Gastrocnemius medialis (tissue), 4 donors: ENCODE measurements at regions not wholly inside any gene's neighbourhood (a gene's known extent, or its start where the extent isn't known, plus 50 kb on each side); places are given as distances from the start of the nearest gene placed in this dataset.
"Not testable (repeated sequence)": the region's sequence is repeated elsewhere in the genome, so short reads cannot be mapped to it uniquely, and the experiment has no call there.

ENCODE experiments used
- ATAC-seq, 2 donors: fragments of 150-250 bp; one replicate each; pipeline ENCODE4 v1.9.1; 2016
- DNase-seq, 2 donors: peaks; one replicate each; pipeline ENCODE4 v3.0.0-alpha.2; 2019
- H3K27ac ChIP-seq, 4 donors: fragments of 200-600 bp; sonication (generic); 1 replicate in 1 of 4; 2 replicates in 3 of 4; pipeline ENCODE4 v1.5.1; 2016 to 2018; ENCODE audit warnings: mild to moderate bottlenecking in 2 of 4, moderate library complexity in 1 of 4
- H3K27me3 ChIP-seq, 3 donors: fragments of 200-600 bp; sonication (generic) in 2 of 3; 1 replicate in 1 of 3; 2 replicates in 2 of 3; pipeline versions ENCODE4 v1.5.1 to v1.6.0; 2016 to 2019; ENCODE audit warnings: mild to moderate bottlenecking in 1 of 3, moderate library complexity in 1 of 3
- H3K36me3 ChIP-seq, 2 donors: fragments of 200-600 bp; sonication (generic) in 1 of 2; one replicate each; pipeline ENCODE4 v1.5.1; 2017 to 2018
- H3K4me1 ChIP-seq, 2 donors: fragments of 200-600 bp; sonication (generic) in 1 of 2; one replicate each; pipeline ENCODE4 v1.5.1; 2016 to 2017; ENCODE audit warnings: mild to moderate bottlenecking in 2 of 2
- H3K4me3 ChIP-seq, 4 donors: fragments of 200-600 bp; sonication (generic) in 3 of 4; 1 replicate in 1 of 4; 2 replicates in 3 of 4; pipeline ENCODE4 v1.5.1; 2016 to 2019; ENCODE audit warnings: mild to moderate bottlenecking in 2 of 4
- H3K9me3 ChIP-seq, 3 donors: fragments of 200-600 bp; sonication (generic) in 2 of 3; 1 replicate in 1 of 3; 2 replicates in 2 of 3; pipeline ENCODE4 v1.5.1; 2016 to 2019
- POLR2A ChIP-seq, 2 donors: fragments of 450-650 bp; IDR thresholded peaks; one replicate each; pipeline ENCODE4 v1.6.1; 2017; ENCODE audit warnings: antibody characterized with exemption in 2 of 2, mild to moderate bottlenecking in 2 of 2, moderate library complexity in 2 of 2
- in situ Hi-C, 4 donors: fragments of 200-750 bp; cut with MboI; loops; one replicate each; pipeline versions ENCODE4 v1.15.0 to v1.8.0; 2017; ENCODE audit warnings: low sequenced_read_pairs in 4 of 4
- intact Hi-C: fragments of 100-400 bp; cut with DNase I; formaldehyde crosslinking; loops from one replicate; pipeline ENCODE4 v1.15.1; 2023; ENCODE audit warnings: low total_unique reads
- TF ChIP-seq, protein P1 (sequence below), 5 experiments: fragments of 450-650 bp in 3 of 5; fragments of 200-600 bp in 2 of 5; sonication (generic) in 2 of 5; IDR thresholded peaks in 4 of 5; conservative IDR thresholded peaks in 1 of 5; 1 replicate in 4 of 5; 2 replicates in 1 of 5; pipeline ENCODE4 v1.5.1; 2016 to 2019; ENCODE audit warnings: antibody characterized with exemption in 5 of 5, mild to moderate bottlenecking in 3 of 5, moderate library complexity in 3 of 5

DNA sequence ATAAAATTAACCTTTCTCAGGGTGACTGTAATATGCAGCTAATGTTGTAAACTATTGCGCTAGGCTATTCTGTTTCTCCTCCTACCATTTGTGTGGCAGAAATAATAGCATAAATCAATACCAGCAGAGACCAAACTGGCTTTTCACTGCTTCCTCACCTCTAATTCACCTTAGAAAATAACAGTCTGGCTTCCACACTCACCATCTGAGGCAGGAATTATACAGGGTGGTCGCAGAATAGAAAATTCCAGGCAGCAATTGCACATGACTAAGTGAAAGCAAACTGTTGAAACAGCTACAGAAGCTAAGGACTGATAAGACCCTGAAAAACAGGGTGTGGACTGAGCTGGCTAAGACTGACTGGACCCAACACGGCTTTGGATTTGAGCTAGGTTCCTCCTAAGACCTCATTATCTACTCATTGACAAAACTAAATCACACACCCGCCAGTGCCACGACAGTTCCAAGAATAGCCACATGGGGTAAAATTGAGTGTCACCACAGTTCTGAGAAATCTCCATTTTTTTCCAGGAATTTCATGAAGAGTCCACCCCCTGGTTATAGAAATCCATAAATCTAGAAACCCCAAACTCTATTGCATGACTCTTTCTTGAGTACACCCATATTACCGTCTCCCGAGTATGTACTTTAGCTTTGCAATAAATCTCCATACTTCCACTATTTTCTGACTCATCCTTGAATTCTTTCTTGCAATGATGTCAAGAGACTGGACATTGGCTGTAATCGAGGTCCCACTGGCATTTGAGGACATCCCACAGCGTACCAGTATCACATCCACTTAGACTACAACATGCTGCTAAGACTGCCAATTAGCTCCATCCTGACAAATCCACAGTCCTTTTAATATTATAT, 60.9 kb upstream of the KCNQ5 start:
- Histone ChIP-seq H3K27me3 (no peaks in the 10 kb centered on the region), H3K4me3 (no peak overlapping the region), H3K27ac (no peak overlapping the region), H3K9me3 (no peaks in the 10 kb centered on the region), H3K36me3 (no peaks in the 10 kb centered on the region), H3K4me1 (no peaks in the 10 kb centered on the region)
- intact Hi-C loops: no loop called here
- no peak for TF ChIP-seq POLR2A (IDR thresholded peaks at IDR 0.05)
- TF ChIP-seq, protein P1, sequence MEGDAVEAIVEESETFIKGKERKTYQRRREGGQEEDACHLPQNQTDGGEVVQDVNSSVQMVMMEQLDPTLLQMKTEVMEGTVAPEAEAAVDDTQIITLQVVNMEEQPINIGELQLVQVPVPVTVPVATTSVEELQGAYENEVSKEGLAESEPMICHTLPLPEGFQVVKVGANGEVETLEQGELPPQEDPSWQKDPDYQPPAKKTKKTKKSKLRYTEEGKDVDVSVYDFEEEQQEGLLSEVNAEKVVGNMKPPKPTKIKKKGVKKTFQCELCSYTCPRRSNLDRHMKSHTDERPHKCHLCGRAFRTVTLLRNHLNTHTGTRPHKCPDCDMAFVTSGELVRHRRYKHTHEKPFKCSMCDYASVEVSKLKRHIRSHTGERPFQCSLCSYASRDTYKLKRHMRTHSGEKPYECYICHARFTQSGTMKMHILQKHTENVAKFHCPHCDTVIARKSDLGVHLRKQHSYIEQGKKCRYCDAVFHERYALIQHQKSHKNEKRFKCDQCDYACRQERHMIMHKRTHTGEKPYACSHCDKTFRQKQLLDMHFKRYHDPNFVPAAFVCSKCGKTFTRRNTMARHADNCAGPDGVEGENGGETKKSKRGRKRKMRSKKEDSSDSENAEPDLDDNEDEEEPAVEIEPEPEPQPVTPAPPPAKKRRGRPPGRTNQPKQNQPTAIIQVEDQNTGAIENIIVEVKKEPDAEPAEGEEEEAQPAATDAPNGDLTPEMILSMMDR (IDR thresholded peaks at IDR 0.05 in 4 of 5, conservative IDR thresholded peaks at IDR 0.05 in 1 of 5): no peak
- in situ Hi-C loops: no loop called here
- no peak for ATAC-seq
- no peak for DNase-seq

GRCh38 chr6:72561629-72562028, 60.2 kb upstream of the KCNQ5 start:
- DNase-seq (no peak), ATAC-seq (no peak)
- no peaks in the 10 kb centered on the region for H3K27me3 ChIP-seq
- in situ Hi-C loops: no loop called here
- intact Hi-C loops: no loop called here
- TF ChIP-seq POLR2A (IDR thresholded peaks at IDR 0.05): no peak
- TF ChIP-seq, protein P1 (IDR thresholded peaks at IDR 0.05 in 4 of 5, conservative IDR thresholded peaks at IDR 0.05 in 1 of 5): no peak
- no peak overlapping the region for H3K27ac ChIP-seq
- H3K4me1 ChIP-seq: no peaks in the 10 kb centered on the region
- H3K4me3 ChIP-seq: no peak overlapping the region
- H3K36me3 ChIP-seq: no peaks in the 10 kb centered on the region
- no peaks in the 10 kb centered on the region for H3K9me3 ChIP-seq

DNA sequence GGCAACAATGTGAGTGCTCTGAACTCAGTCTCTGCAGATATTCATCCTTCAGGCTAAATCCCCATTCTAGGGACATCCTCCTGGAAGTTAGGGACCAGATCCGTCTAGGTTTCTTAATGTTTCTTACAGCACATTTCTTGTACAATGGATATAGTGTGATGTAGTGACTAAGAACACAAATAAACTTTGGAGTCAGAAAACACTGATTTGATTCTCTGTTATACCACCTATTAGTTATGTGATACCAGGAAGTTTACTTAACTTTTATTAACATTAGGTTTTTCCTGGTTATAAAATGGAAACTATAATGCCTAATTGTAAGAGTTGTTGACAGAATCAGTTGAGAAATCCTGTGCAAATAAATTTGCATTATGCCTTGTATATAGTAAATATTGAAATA, 57.6 kb upstream of the KCNQ5 start:
- intact Hi-C loops (no loop called here), in situ Hi-C loops (no loop called here)
- DNase-seq (no peak), ATAC-seq (no peak)
- Histone ChIP-seq H3K36me3 (no peaks in the 10 kb centered on the region), H3K27ac (no peak overlapping the region), H3K4me3 (no peak overlapping the region), H3K27me3 (no peaks in the 10 kb centered on the region), H3K9me3 (no peaks in the 10 kb centered on the region), H3K4me1 (no peaks in the 10 kb centered on the region)
- TF ChIP-seq, protein P1 (IDR thresholded peaks at IDR 0.05 in 4 of 5, conservative IDR thresholded peaks at IDR 0.05 in 1 of 5): no peak
- TF ChIP-seq POLR2A (IDR thresholded peaks at IDR 0.05): no peak

DNA sequence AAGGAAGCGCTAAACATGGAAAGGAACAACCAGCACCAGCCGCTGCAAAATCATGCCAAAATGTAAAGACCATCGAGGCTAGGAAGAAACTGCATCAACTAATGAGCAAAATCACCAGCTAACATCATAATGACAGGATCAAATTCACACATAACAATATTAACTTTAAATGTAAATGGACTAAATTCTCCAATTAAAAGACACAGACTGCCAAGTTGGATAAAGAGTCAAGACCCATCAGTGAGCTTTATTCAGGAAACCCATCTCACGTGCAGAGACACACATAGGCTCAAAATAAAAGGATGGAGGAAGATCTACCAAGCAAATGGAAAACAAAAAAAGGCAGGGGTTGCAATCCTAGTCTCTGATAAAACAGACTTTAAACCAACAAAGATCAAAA, 49.9 kb upstream of the KCNQ5 start:
- in situ Hi-C loops, ATAC-seq, H3K27ac ChIP-seq, H3K4me3 ChIP-seq, H3K9me3 ChIP-seq, intact Hi-C loops, H3K4me1 ChIP-seq, DNase-seq, H3K36me3 ChIP-seq, H3K27me3 ChIP-seq: not testable (repeated sequence)
